ENCODE measurements at regions not wholly inside any gene's neighbourhood (a gene's known extent, or its start where the extent isn't known, plus 50 kb on each side); places are given as distances from the start of the nearest gene placed in this dataset.

DNA sequence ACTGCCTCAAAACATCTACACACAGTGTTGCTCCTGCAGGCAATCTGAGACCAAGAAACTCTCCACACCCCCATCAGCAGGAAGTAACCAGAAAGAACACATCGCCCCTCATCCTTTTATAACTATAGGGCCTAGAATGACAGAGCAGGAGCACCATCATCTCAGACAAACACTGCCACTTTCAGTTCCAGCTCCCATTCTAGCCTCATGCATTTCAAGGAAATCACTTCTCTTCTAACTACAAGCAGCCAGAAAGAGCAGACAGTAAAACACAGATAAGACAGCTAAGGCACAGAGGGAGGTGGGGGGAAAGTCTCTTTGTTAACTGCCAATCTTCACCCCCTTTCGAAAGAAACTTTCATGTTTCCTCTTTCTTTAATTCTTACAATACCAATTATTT is 102.6 kb upstream of the TENT5D start:
- Histone ChIP-seq H3K4me3 (replicated peaks in 1 of 3; ENCODE audit: insufficient read depth in 1 of 3, low read depth in 1 of 3, low read length in 3 of 3) (no peak overlapping the region), H3K4me2 (ENCODE audit: insufficient read depth, low read length) (no peak overlapping the region), H3K9ac (replicated peaks; ENCODE audit: extremely low read depth, insufficient read depth, low read length) (no peak overlapping the region), H3K4me1 (ENCODE audit: control insufficient read depth, extremely low read depth, insufficient read depth, low read length) (no peaks in the 10 kb centered on the region), H3K36me3 (ENCODE audit: control insufficient read depth in 2 of 2, extremely low read depth in 1 of 2, insufficient read depth in 2 of 2, low read length in 2 of 2) (no peaks in the 10 kb centered on the region), H4K20me1 (replicated peaks; ENCODE audit: control insufficient read depth, extremely low read depth, insufficient read depth, low read length) (no peaks in the 10 kb centered on the region), H3K27me3 (ENCODE audit: control insufficient read depth in 2 of 2, insufficient read depth in 2 of 2, low read length in 2 of 2) (no peaks in the 10 kb centered on the region), H3K27ac (ENCODE audit: insufficient read depth, low read depth, low read length) (no peak overlapping the region), H3K9me3 (replicated peaks; ENCODE audit: control insufficient read depth, insufficient read depth, low read length) (no peaks in the 10 kb centered on the region), H3K79me2 (ENCODE audit: control insufficient read depth, insufficient read depth, low read length) (no peaks in the 10 kb centered on the region), H3K9me1 (replicated peaks; ENCODE audit: control insufficient read depth, extremely low read depth, insufficient read depth, low read length) (no peaks in the 10 kb centered on the region), H2AFZ (ENCODE audit: low read depth, low read length) (no peak overlapping the region)
- CTCF ChIA-PET: no interaction called here
- intact Hi-C loops (cut with micrococcal nuclease): no loop called here
- DNase-seq (ENCODE audit: low read depth, low spot score) (no peak), FAIRE-seq (no peak)
- BruUV-seq (replicated peaks): no TSS peak
- POLR2A ChIA-PET: no interaction called here
- TF ChIP-seq JUN (IDR thresholded peaks at IDR 0.05; ENCODE audit: borderline replicate concordance, insufficient read depth, insufficient read length, low read depth) (no peak), FOS (IDR thresholded peaks at IDR 0.05; ENCODE audit: borderline replicate concordance, insufficient read depth, low read length) (no peak), EZH2 (IDR thresholded peaks at IDR 0.05; ENCODE audit: borderline replicate concordance, low read depth, low read length, severe bottlenecking) (no peak), MAX (IDR thresholded peaks at IDR 0.05; ENCODE audit: insufficient read depth, insufficient read length) (no peak), CTCF (IDR thresholded peaks at IDR 0.05; ENCODE audit: extremely low read depth in 1 of 2, insufficient read depth in 1 of 2, low read depth in 1 of 2, low read length in 2 of 2) (no peak), POLR2AphosphoS5 (IDR thresholded peaks at IDR 0.05; ENCODE audit: insufficient read depth, low read depth, low read length) (no peak), GATA2 (IDR thresholded peaks at IDR 0.05; ENCODE audit: insufficient read depth, insufficient read length, low read depth, low read length) (no peak), POLR2A (IDR thresholded peaks at IDR 0.05; ENCODE audit: low read depth, low read length) (no peak), MYC (IDR thresholded peaks at IDR 0.05; ENCODE audit: low read depth, low read length) (no peak)
- dilution Hi-C loops (cut with MboI; ENCODE audit: extremely low pct_ligation_motif_present, low sequenced_read_pairs): no loop called here
